ENCODE measurements at regions not wholly inside any gene's neighbourhood (a gene's known extent, or its start where the extent isn't known, plus 50 kb on each side); places are given as distances from the start of the nearest gene placed in this dataset.

- TF ChIP-seq MAFK (IDR thresholded peaks at IDR 0.05; ENCODE audit: low read depth, low read length), result no peak
- no peak for TF ChIP-seq CTCF (IDR thresholded peaks at IDR 0.05; ENCODE audit: control extremely low read depth in 1 of 3, insufficient read depth in 1 of 3, low read depth in 1 of 3, low read length in 3 of 3)
- TF ChIP-seq RXRA (IDR thresholded peaks at IDR 0.05; ENCODE audit: insufficient read depth, low read depth, low read length), result no peak
- no peak for TF ChIP-seq CREB1 (IDR thresholded peaks at IDR 0.05)
- TF ChIP-seq EZH2 (IDR thresholded peaks at IDR 0.05; ENCODE audit: low read depth, low read length, severe bottlenecking), result no peak
- no peak for TF ChIP-seq GABPA (IDR thresholded peaks at IDR 0.05; ENCODE audit: borderline replicate concordance, insufficient read depth, low read length)
- no peak for TF ChIP-seq SIX5 (IDR thresholded peaks at IDR 0.05; ENCODE audit: low read depth, low read length)
- no peak for TF ChIP-seq RBBP5 (IDR thresholded peaks at IDR 0.05; ENCODE audit: borderline replicate concordance, low read depth, low read length)
- peak in 1 of 2 experiments; percentile 43; a peak in 1 of 3 replicates for TF ChIP-seq POLR2A (IDR thresholded peaks at IDR 0.05; ENCODE audit: control extremely low read depth in 1 of 2, low read depth in 2 of 2, low read length in 2 of 2)
Observed at GRCh38 chr1:232748910-232749368, 56.3 kb upstream of the MAP10 start.

Data from H1 (cell line).